Astrocyte (in vitro differentiated cells and primary cell): ENCODE measurements at regions not wholly inside any gene's neighbourhood (a gene's known extent, or its start where the extent isn't known, plus 50 kb on each side); places are given as distances from the start of the nearest gene placed in this dataset.

Source experiments
- CTCF ChIP-seq: IDR thresholded peaks from 2 replicates; pipeline ENCODE4 v1.5.1; 2011; ENCODE audit warnings: low read depth, mild to moderate bottlenecking, inconsistent platforms, low read length, moderate library complexity; ENCODE audit not compliant: insufficient read depth
- EZH2 ChIP-seq: IDR thresholded peaks from 2 replicates; pipeline ENCODE4 v1.6.1; 2012; ENCODE audit warnings: mild to moderate bottlenecking, low read length, inconsistent platforms; ENCODE audit not compliant: insufficient read depth

- TF ChIP-seq CTCF (no peak), EZH2 (no peak)
These were observed 299.3 kb downstream of the OSR1 start for GRCh38 chr2:19059076-19059475.
